ENCODE measurements at regions not wholly inside any gene's neighbourhood (a gene's known extent, or its start where the extent isn't known, plus 50 kb on each side); places are given as distances from the start of the nearest gene placed in this dataset.

DNA sequence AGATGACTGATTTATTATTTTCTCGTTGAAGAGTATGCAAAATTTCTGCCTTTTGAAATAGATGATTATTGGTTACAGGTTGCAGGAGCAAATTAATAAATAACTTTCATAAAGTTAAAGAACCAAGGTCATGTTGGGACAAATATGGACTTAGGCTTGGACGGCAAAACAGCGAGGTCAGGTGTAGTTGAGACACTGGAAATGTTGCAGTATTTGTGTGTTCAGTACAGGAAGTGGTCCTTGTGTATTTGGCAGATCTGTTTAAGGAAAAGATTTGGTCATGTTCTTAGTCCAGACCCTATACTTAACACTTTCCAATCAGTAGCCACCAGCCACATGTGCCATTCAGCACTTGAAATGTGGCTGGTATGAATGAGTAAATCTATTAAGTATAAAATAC is 486.5 kb downstream of the TDRD15 start:
- no peaks in the 10 kb centered on the region for H3K79me2 ChIP-seq (ENCODE audit: insufficient read depth, low read length)
- TF ChIP-seq, protein P1, sequence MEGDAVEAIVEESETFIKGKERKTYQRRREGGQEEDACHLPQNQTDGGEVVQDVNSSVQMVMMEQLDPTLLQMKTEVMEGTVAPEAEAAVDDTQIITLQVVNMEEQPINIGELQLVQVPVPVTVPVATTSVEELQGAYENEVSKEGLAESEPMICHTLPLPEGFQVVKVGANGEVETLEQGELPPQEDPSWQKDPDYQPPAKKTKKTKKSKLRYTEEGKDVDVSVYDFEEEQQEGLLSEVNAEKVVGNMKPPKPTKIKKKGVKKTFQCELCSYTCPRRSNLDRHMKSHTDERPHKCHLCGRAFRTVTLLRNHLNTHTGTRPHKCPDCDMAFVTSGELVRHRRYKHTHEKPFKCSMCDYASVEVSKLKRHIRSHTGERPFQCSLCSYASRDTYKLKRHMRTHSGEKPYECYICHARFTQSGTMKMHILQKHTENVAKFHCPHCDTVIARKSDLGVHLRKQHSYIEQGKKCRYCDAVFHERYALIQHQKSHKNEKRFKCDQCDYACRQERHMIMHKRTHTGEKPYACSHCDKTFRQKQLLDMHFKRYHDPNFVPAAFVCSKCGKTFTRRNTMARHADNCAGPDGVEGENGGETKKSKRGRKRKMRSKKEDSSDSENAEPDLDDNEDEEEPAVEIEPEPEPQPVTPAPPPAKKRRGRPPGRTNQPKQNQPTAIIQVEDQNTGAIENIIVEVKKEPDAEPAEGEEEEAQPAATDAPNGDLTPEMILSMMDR (IDR thresholded peaks at IDR 0.05; ENCODE audit: insufficient read depth, low read length, poor library complexity, severe bottlenecking): no peak
- TF ChIP-seq EZH2phosphoT487 (conservative IDR thresholded peaks at IDR 0.05; ENCODE audit: low read length): no peak
- H3K36me3 ChIP-seq (ENCODE audit: low read length): no peaks in the 10 kb centered on the region
- H3K9ac ChIP-seq (ENCODE audit: low read length): no peak overlapping the region
- no peaks in the 10 kb centered on the region for H3K9me3 ChIP-seq (ENCODE audit: insufficient read depth, low read length)
- no peaks in the 10 kb centered on the region for H4K20me1 ChIP-seq (ENCODE audit: low read depth, low read length)
- H3F3A ChIP-seq (ENCODE audit: insufficient read depth): no peaks in the 10 kb centered on the region
- no peak overlapping the region for H3K27ac ChIP-seq (ENCODE audit: low read depth, low read length)
- H3K27me3 ChIP-seq (ENCODE audit: low read length): no peaks in the 10 kb centered on the region
- H2AFZ ChIP-seq (ENCODE audit: low read depth, low read length, severe bottlenecking): no peak overlapping the region
- no peaks in the 10 kb centered on the region for H3K9me2 ChIP-seq (replicated peaks; ENCODE audit: insufficient read depth, low read length)
- no peak overlapping the region for H3K4me2 ChIP-seq (ENCODE audit: low read depth, low read length, poor library complexity, severe bottlenecking)
- H3K4me3 ChIP-seq (ENCODE audit: insufficient read depth, low read length, poor library complexity, severe bottlenecking): no peak overlapping the region

DNA sequence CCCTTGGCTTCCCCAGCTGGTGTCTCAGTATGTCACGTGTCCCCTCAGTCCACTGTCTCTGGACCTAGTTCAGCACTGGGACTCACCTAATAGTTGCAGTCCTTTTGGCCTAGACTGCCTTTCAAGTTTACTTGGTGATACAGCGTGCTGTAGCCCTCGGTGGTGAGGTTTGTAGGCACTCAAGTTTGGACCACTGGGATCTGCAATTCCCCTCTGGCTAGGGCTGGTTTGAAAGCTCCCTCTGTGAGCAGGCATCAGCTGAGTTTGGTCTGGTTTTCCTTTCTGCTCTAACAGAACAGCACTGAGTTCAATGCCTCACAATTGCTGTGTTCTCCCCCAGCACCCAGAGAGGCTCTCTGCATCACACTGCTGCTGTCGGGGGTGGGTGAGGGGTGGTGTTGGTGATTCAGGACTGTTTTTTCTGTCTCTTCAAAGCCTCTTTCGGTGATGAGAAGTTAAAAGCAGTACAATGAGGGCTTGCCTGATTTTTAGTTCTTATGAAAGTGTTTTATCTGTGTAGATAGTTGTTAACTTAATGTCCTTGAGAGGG is 494.2 kb downstream of the TDRD15 start:
- no peaks in the 10 kb centered on the region for H3K79me2 ChIP-seq (ENCODE audit: insufficient read depth, low read length)
- no peak overlapping the region for H3K27ac ChIP-seq (ENCODE audit: low read depth, low read length)
- H3K4me2 ChIP-seq (ENCODE audit: low read depth, low read length, poor library complexity, severe bottlenecking): no peak overlapping the region
- no peak overlapping the region for H2AFZ ChIP-seq (ENCODE audit: low read depth, low read length, severe bottlenecking)
- no peaks in the 10 kb centered on the region for H3K9me2 ChIP-seq (replicated peaks; ENCODE audit: insufficient read depth, low read length)
- no peaks in the 10 kb centered on the region for H4K20me1 ChIP-seq (ENCODE audit: low read depth, low read length)
- no peaks in the 10 kb centered on the region for H3K9me3 ChIP-seq (ENCODE audit: insufficient read depth, low read length)
- no peaks in the 10 kb centered on the region for H3K27me3 ChIP-seq (ENCODE audit: low read length)
- H3K36me3 ChIP-seq (ENCODE audit: low read length): no peaks in the 10 kb centered on the region
- no peaks in the 10 kb centered on the region for H3F3A ChIP-seq (ENCODE audit: insufficient read depth)
- no peak for TF ChIP-seq EZH2phosphoT487 (conservative IDR thresholded peaks at IDR 0.05; ENCODE audit: low read length)
- TF ChIP-seq, protein P1 (IDR thresholded peaks at IDR 0.05; ENCODE audit: insufficient read depth, low read length, poor library complexity, severe bottlenecking): no peak
- no peak overlapping the region for H3K9ac ChIP-seq (ENCODE audit: low read length)
- H3K4me3 ChIP-seq (ENCODE audit: insufficient read depth, low read length, poor library complexity, severe bottlenecking): no peak overlapping the region

DNA sequence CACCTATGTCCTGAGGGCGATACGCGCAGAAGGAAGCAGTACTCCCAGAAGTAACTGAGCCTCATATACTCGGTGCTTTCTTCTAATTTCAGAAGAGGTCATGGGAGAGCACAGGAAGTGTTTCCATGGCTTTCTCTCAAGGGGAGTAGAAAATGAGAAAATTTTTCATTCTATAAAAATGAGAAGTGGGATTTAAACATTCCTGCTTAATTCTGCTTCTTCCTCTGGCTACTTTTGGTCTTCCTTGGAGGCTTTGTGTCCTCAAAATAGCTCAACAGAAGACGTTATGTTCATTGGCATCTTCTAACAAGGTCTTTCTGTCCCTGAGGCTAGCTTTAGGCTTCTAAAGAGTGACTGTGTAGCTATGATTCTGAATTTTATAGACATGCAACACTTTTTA is 497.0 kb downstream of the TDRD15 start:
- TF ChIP-seq, protein P1 (IDR thresholded peaks at IDR 0.05; ENCODE audit: insufficient read depth, low read length, poor library complexity, severe bottlenecking): no peak
- TF ChIP-seq EZH2phosphoT487 (conservative IDR thresholded peaks at IDR 0.05; ENCODE audit: low read length): no peak
- Histone ChIP-seq H3K4me3 (ENCODE audit: insufficient read depth, low read length, poor library complexity, severe bottlenecking) (no peak overlapping the region), H3K9me3 (ENCODE audit: insufficient read depth, low read length) (no peaks in the 10 kb centered on the region), H3K27me3 (ENCODE audit: low read length) (no peaks in the 10 kb centered on the region), H3K9ac (ENCODE audit: low read length) (no peak overlapping the region), H3K36me3 (ENCODE audit: low read length) (no peaks in the 10 kb centered on the region), H2AFZ (ENCODE audit: low read depth, low read length, severe bottlenecking) (no peak overlapping the region), H3K79me2 (ENCODE audit: insufficient read depth, low read length) (no peaks in the 10 kb centered on the region), H3K27ac (ENCODE audit: low read depth, low read length) (no peak overlapping the region), H4K20me1 (ENCODE audit: low read depth, low read length) (no peaks in the 10 kb centered on the region), H3K9me2 (replicated peaks; ENCODE audit: insufficient read depth, low read length) (no peaks in the 10 kb centered on the region), H3K4me2 (ENCODE audit: low read depth, low read length, poor library complexity, severe bottlenecking) (no peak overlapping the region), H3F3A (ENCODE audit: insufficient read depth) (no peaks in the 10 kb centered on the region)
